GM12872 (cell line): ENCODE measurements at regions not wholly inside any gene's neighbourhood (a gene's known extent, or its start where the extent isn't known, plus 50 kb on each side); places are given as distances from the start of the nearest gene placed in this dataset.

ENCODE experiments used
- TF ChIP-seq, protein P1 (sequence below): IDR thresholded peaks from 3 replicates; pipeline ENCODE4 v1.5.1; 2011; ENCODE audit warnings: low read depth, mild to moderate bottlenecking, low read length, moderate library complexity; ENCODE audit not compliant: insufficient read depth

DNA sequence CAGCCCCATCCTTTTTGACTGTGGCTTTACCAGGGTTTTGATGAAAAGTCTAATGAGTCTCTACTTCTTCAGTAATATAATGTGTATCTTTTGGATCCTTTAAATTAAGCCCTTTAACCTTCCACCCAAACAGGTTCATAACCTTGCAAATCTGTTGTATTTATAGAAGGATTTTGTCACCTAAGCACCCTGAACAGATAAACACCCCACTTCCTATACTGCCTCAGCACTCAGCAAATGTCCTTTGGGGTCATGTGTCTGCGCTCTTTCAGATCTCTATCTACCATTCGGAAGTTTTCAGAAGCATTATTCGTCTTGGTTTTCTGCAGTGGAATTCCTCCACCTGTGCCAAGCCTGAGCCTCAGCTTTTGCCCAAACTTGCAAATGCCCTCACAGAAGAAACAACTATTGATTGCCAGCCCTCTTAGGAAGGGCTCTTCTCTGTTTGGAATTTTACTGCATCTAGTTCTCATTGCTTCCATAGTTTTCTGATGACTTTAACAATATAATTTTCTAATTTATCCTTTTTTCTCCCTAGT is 214.8 kb upstream of the KCNJ16 start:
- TF ChIP-seq, protein P1, sequence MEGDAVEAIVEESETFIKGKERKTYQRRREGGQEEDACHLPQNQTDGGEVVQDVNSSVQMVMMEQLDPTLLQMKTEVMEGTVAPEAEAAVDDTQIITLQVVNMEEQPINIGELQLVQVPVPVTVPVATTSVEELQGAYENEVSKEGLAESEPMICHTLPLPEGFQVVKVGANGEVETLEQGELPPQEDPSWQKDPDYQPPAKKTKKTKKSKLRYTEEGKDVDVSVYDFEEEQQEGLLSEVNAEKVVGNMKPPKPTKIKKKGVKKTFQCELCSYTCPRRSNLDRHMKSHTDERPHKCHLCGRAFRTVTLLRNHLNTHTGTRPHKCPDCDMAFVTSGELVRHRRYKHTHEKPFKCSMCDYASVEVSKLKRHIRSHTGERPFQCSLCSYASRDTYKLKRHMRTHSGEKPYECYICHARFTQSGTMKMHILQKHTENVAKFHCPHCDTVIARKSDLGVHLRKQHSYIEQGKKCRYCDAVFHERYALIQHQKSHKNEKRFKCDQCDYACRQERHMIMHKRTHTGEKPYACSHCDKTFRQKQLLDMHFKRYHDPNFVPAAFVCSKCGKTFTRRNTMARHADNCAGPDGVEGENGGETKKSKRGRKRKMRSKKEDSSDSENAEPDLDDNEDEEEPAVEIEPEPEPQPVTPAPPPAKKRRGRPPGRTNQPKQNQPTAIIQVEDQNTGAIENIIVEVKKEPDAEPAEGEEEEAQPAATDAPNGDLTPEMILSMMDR, result no peak

DNA sequence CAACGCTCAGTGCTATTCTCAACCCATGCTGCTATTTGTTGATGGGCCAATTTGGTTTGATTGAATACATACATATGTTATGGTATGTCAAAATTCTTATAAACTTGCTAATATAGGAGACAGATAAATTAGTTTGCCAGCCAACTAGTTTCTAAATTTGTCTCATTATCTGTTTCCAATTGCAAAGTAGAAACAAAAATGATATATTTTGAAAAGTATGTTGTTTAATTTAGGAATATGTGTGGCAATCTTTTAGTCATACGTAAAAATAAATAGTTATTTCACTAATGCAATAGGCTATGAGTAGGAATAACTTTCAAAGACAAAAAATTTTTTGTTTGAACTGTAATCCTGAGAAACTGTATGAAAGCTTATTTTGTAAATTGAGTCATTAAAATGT is 210.6 kb upstream of the KCNJ16 start:
- TF ChIP-seq, protein P1, result no peak

DNA sequence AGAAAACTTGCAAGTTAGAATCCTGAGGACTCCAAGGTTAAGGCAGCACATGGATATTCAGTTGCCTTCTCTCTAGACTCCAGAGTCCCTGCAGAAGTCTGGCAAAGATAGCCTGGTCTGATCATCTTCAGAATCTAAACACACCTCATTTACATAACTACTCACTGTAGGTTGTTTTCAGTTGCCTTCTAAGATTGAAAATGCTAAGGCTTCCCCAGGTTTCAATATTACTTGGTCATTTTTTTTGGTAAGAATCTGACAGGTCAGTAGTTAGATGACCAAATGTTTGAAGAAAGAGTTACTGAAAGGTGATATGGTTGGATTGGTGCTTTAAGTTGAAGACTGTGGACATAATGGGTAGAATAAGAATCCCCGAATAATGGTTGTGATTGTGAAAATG is 205.4 kb upstream of the KCNJ16 start:
- TF ChIP-seq, protein P1, result no peak

DNA sequence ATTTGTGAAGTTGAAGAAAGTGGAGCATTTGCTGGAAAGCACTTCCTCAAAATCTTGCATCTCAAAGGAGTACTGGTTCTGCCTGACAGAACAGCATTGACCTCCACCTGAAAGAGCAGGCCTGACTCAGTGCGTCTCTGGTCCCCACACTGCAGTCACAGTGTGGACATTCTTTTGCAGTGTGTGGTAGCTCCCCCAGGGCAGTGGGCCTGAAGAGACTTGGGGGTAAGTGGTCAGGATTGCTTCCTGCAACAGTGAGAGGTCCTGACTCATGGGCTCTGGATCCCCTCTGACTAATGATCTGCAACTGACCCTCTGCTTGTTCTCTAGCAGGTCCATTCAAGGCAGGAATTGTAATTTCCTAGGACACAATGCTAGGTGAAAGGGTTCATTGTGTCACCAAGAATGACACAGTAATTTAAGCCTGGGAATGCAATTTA is 204.9 kb upstream of the KCNJ16 start:
- TF ChIP-seq, protein P1, result no peak

DNA sequence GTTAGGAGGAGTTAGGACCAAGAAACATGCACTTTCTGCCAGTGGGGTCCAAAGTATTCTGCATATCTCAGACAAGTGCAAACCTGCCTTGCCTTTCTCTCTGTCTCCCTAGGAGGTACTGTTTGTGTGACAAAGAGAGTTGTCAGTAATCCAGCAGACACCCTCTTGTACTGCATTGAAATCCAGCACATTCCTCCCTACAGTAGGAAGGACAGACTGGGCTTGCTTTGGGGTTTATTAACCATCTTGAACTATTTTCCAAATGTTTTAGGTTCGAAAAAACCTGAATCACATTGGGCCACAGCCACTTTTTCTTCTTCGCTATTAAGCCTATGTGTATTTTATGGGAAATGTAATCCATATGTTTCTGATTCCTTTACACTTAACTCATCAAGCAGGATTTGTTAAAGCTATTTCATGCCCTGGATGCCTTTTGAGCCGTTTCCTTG is 204.2 kb upstream of the KCNJ16 start:
- TF ChIP-seq, protein P1, result no peak

DNA sequence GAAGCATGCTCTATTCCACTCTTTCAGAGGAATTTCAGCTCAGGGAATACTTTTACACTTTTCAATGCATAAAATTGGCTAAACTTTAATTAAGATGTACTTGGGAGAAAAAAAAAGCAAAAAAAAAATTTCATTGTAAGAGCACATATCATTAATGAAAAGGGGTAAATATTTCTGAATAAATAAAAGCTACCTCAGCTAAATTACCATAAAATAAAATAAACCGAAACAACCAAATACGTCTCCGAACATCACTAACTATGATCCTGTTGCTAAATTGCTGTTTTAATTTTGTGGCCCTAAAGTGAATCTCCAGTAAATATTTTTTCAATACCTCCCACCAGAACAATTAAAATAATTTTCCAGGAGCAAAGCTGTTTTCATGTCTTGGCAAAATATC is 203.7 kb upstream of the KCNJ16 start:
- TF ChIP-seq, protein P1, result no peak

DNA sequence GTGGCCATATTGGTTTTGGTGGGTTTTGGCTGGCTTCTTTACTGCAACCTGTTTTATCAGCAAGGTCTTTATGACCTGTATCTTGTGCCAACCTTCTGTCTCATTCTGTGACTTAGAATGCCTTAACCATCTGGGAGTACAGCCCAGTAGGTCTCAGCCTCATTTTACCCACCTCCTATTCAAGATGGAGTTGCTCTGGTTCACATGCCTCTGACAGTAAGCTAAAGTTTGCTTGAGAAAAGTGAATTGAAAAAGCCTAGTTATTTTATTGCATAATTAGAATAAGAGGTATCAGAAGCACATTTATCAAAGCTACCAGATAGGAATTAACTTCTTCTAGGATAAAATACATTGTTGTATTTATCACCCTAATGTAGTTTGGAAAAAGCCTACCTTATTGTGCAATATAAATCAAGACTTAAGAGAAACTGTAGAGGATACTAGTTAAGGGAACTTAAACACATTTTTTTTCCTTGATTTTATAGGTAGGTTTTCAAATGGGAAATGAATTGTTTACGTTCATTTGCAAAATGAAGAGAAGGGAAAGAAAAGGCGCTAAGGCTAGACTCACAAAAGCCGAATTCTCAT is 202.3 kb upstream of the KCNJ16 start:
- TF ChIP-seq, protein P1, result no peak
